ENCODE measurements at regions not wholly inside any gene's neighbourhood (a gene's known extent, or its start where the extent isn't known, plus 50 kb on each side); places are given as distances from the start of the nearest gene placed in this dataset.

GRCh38 chr18:42659187-42659586 is 456.3 kb downstream of the RIT2 start:
- no peak overlapping the region for H3K27ac ChIP-seq
- no peak for TF ChIP-seq ZFX (IDR thresholded peaks at IDR 0.05)
- no peak for TF ChIP-seq CTCF (conservative IDR thresholded peaks at IDR 0.05)

- no peak overlapping the region for H3K27ac ChIP-seq
- TF ChIP-seq CTCF (conservative IDR thresholded peaks at IDR 0.05) (no peak), ZFX (IDR thresholded peaks at IDR 0.05) (no peak)
Observed at GRCh38 chr18:42670860-42671259, 444.6 kb downstream of the RIT2 start.

- TF ChIP-seq CTCF (conservative IDR thresholded peaks at IDR 0.05) = no peak
- no peak for TF ChIP-seq ZFX (IDR thresholded peaks at IDR 0.05)
- H3K27ac ChIP-seq = no peak overlapping the region
Observed at GRCh38 chr18:42675810-42676209, 439.7 kb downstream of the RIT2 start.

DNA sequence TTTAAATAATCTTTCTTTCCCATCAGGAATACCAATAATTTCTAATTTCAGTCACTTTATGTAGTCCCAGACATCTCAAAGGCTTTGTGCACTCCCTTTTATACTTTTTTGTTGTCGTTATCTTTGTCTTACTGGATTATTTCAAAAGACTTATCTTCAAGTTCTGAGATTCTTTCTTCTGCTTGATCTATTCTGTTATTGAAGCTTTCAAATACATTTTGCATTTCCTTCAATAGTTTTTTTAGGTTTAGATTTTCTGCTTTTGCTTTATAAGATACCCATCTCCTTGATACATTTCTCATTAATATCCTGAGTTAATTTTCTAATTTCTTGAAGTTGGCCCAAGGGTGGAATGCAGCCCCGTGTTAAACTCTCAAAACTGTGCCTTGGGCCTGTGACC is 432.4 kb downstream of the RIT2 start:
- no peak for TF ChIP-seq ZFX (IDR thresholded peaks at IDR 0.05)
- no peak for TF ChIP-seq CTCF (conservative IDR thresholded peaks at IDR 0.05)
- no peak overlapping the region for H3K27ac ChIP-seq

DNA sequence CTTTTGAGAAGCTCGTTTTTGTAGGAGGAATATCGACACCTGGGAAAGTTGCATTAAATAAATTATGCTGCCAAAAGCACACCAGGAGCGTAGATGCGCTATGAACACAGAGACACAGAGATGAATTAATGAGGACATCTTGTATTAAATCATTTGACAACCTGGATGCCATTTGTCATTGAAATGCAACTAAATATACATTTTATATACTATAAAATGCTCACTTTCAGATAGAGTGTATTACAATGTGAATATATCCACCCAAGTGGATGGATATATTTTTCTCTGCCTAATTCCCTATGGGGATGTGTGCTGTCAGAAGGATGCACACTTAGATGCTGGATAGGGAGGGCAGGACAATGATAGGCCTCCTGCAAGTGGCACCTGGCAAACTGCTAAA is 426.2 kb downstream of the RIT2 start:
- no peak overlapping the region for H3K27ac ChIP-seq
- TF ChIP-seq CTCF (conservative IDR thresholded peaks at IDR 0.05) = no peak
- TF ChIP-seq ZFX (IDR thresholded peaks at IDR 0.05) = no peak

Measured in C4-2B (cell line).